C1 segment of cervical spinal cord (tissue), 14 donors: ENCODE measurements at regions not wholly inside any gene's neighbourhood (a gene's known extent, or its start where the extent isn't known, plus 50 kb on each side); places are given as distances from the start of the nearest gene placed in this dataset.

Experiments used
- DNase-seq, 14 donors: peaks; one replicate each; lab custom pipeline; 2025; lab: John Stamatoyannopoulos, UW

DNA sequence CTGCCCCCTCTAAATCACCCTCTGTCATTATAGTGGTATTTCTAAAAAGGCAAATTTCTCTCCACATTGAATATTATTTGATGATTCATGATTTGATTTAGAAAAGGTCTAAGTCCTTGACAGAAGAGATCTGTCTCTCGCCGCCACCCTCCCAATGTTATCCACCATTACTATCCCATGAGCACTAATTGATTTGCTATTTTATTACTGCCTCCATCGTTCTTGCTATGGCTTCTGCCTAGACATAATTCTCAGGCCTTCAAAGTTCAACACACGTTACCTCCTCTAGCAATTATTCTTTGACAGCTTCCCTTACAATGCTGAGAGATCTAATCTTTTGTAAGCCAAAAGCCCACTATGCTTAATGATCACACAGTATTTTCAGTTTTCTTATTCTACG is 507.0 kb upstream of the CHAC2 start:
- DNase-seq = no peak

DNA sequence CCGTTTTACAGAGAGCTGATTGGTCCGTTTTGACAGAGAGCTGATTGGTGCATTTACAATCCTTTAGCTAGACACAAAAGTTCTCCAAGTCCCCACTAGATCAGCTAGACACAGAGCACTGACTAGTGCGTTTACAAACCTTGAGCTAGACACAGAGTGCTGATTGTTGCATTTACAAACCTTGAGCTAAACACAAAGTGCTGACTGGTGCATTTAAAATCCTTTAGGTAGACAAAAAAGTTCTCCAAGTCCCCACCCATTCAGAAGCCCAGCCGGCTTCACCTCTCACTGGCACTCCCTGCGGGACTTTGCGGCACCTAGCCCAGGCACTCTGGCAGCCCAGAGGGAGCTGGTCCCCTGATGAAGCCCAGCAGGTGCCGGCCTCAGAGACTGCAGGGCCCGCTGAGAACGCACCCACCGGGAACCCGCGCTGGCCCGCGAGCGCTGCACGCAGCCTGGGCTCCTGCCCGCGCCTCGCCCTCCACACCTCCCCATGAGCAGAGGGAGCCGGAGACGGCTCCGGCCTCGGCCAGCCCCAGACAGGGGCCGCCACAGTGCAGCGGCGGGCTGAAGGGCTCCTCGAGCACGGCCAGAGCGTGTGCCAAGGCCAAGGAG is 508.1 kb upstream of the CHAC2 start:
- DNase-seq = no peak

DNA sequence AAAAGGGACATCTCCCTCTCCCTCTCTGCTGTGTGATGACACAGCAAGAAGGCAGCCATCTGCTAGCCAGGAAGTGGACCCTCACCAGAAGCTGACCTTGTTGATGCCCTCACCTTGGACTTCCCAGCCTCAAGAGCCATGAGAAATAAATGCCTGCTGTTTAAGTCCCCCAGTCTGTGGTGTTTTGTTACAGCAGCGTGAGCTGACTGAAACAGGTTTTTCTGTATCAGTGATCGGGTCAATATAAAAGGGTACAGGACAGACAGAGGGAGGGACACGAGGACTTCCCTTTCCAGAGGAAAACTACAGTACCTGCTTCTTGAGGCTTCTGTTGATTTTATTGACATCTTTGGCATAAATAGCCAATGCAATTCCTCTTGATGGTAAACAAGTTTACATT is 510.3 kb upstream of the CHAC2 start:
- no peak for DNase-seq

DNA sequence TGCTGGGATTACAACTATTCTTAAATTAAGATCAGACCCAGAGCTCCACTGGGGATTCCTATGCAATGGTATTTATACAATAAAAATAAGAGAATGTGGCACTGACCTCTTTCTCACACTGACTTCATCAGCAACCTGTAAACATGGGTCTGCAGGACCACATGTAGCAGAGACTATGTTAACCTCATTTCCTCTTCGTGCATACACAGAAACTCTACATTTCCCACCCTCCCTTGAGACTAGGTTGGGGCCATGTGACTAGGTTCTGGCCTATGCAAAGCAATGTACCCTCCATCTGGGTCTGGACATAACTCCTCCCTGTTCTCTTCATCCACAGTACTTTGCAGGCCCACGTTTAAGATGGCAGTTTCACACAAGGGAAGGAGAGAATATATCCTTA is 514.4 kb upstream of the CHAC2 start:
- no peak for DNase-seq

DNA sequence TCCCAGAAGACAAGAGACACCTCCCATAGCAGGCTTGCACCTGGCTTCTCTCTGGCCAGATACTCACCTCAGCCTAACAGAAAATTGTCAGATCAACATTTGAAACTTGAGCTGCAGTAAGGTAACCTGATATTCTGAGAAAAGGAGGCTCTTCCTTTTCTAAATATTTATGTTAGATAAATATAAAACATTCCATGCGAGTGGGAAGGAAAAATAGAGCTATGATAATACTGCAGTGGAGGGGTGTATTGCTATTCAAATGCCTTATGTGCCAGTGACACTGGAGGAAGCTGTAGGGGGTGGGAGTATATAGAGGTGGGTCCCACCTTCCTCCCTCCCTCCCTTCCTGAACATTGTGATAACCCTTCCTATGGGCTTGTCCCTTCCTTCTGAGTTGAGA is 515.5 kb upstream of the CHAC2 start:
- no peak for DNase-seq

DNA sequence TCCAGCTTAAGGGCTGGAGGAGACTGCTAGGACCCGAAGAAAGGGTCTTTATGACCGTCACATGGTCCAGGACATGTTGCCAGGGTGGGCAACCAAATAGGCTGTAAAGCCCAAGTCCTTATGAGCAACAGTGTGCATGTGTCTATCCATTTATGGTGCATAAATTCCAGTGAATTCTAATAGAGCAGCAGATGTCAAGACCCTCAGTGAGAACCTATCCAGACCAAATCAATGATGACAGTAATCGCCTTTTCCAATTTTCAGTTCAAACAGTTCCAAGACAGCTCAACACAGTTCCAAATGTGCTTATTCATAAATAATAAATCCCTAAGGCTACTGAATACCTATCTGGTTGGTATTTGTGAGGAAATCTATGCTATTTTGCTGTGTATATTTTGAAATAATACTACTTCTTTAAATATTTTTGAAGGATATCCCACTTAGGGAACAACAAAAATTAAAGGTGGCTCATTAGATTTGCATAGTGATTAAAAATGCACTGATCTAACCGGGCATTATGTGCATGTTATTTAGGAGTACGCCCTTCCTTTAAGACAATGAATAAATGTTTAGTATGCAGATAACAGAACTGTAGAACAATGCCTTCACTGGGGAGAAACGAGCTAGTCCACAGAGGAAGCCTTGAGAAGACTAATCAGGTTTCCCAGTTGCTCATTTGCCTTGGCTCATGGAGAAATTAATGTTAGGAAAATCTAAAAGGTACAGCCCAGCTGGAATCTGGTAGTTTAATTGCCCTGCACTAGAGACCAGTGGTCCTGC is 519.5 kb upstream of the CHAC2 start:
- DNase-seq = no peak

DNA sequence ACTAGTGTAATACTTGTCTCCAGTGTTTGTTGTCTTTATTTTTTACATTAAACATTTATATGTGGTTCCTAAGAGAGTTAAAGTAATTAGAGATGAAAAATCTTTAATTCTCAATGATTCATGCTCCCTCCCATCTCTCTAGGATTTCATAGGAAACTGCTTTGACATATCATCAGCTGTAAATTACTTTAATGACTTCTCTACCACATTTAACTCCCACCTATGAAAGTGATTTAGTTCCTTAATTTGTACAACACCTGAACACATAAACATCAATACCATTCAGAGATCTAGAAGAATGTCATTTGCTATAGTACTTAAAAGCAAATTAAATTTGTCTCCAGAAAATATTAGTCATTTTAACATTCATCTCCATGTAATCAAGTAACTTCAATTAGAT is 524.2 kb upstream of the CHAC2 start:
- DNase-seq = no peak

DNA sequence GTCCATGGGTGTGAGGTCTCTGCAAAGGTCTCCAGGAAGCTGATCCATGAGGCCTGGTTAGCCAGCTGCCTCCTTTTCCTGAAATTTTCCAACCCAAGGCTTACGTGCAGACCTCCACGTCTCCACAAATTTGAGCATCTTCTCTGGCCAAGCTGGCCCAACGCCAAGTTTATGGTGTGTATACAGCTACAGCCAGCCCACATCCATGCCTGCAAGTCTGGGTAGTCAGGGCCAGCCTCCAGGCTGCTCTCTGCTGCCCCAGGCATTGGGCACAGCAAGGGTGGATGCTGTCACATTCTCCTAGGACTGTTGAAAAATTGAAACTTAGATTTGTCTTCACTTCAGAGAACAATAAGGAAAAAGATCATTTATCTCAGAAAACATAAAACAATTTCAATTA is 525.5 kb upstream of the CHAC2 start:
- no peak for DNase-seq

DNA sequence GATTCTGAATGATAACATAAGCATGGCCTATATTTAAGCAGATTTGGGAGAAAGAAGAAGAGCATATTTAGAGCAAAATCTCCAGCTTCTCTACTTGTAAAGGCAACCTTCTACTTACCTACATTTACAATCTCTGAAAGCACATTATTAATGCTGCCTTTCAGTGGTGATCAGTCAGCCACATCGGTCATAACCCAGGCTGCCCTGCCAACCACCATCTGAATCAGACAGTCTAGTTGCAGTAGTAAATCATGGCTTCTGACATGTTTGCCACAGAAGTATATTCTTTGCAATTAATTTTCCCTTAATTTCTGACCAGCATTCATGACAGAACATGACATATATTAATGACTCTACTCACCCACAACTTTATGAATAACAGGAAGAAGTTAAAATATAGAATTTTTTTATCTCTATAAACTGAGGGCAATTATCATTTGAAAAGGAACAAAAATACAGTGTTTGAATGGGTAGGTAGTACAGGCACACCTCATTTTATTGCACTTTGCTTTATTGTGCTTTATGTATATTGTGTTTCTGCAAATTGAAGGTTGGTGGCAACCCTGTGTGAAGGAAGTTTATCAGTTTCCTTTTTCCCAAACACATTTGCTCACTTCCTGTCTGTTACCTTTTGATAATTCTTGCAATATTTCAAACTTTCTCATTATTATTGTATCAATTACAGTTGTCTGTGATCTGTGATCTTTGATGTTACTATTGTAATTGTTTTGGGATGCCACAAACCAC is 531.6 kb upstream of the CHAC2 start:
- no peak for DNase-seq

DNA sequence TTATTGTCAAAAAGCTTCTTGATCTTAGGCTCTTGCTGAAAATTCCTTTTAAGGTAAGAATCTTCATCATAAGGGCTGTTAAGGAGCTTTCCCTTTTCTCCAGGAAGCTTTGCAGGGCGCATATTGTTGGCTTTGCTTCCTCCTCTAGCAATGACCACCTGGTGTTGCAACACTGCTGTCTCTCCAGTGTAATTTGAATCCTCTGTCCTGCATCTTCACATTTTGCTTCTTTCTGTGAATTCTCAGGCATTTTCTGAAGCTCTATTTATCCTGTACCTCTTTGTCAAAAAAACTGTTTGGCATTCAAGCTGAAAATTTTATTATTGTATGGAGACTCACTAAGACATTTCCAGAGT is 533.1 kb upstream of the CHAC2 start:
- DNase-seq = no peak

DNA sequence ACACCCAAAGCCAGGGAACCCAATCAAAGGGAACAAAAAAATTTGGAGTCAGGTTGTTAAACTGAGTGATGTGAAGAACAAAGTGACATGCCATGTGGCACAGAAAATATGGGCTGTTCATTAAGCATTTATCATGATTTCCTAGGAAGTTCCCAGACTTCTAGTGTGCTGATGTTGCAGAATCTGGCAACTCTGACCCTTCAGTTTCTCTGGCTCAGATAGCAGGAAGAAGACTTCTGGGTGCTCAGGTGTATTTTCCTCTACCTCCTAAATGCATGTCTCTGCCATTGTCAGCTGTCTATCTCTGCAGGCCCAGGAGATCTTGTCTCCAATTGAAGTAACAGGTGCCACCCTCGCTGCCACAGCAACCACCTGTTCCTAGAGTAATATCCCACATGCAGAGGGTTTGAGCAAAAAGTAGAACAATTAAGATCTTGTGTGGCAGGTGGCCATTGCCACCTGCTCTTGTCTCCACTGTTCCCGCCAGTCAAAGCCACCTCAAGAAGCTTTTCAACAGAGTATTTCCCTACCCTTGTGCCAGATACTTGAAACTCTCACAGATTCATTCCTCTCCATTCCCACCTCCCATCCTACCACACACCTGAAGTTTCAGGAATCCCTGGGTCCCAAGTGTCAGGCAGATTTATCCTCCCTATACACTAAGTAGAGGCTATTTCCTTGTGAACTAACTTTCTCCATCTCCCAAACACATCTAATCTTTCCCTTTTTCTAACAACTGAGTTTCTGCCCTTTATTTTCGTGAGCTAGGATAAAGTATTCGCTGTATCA is 533.7 kb upstream of the CHAC2 start:
- DNase-seq = no peak

DNA sequence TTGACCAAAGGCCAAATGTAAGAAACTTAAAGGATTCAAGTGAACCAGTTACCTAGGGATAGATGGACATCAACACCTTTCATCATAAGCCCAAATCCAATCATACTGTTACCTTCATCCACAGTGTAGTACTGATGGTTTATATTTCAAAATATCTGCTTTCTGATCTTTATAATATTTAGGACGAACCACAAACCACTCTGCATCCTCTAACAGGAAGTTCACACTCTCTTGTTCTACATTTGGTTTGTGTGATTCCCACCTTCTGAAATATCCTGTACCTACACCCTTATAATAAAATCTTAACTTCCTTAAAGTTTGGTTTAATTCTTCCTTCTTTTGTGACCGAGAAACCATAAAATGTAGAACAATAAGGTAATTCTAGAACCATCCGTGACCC is 535.7 kb upstream of the CHAC2 start:
- DNase-seq = no peak

DNA sequence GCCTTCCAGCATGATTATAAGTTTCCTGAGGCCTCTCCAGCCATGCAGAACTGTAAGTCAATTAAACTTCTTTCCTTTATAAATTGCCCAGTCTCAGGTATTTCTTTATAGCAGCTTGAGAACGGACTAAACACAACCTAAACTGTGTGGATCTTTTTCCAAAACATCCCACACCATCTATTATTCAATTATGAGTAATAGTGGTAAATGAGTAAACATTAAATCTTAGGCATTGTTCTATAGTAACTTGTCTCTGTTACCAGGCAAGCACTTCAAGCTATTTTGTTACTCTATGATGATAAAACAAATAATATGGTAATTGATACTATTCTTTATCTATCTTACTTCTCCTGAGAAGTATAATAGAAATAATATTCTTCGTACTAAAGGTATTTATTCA is 536.9 kb upstream of the CHAC2 start:
- DNase-seq = no peak

DNA sequence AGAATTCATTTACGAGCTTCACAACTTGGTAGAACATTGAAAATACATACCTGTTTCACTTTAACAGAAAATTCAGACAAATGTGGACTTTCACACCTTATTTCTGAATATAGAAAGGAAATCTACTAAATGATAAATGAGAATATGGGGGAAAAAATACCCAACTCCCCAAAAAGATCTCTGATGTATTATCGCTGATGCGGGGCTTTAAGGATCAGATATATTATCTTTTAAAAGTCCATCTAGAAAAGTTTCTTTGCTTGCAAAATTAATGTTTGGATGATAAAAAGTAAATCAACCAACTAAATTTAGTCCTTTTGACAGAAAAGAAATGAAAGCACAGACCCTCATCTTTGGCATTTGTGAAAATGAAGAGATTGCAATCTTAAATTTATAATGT is 540.1 kb upstream of the CHAC2 start:
- DNase-seq = no peak

DNA sequence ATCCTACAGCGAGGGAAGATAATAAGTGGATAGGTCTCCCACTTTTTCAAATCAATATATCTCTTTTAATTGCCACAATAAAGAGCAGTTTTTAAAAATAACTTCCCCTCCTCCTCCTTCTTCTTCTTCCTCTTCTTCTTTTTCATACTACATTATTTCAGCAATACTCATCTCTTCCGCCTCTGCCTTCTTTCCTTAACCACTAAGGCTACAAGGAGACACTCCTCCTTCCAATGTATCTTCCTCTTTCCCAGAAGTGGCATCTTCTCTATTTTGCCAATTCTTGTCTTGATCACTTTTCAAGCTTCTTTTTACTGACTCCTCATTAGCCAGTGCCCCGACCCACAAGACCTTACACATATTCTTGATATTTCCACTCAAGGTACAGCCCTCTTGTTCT is 546.6 kb upstream of the CHAC2 start:
- DNase-seq = no peak

DNA sequence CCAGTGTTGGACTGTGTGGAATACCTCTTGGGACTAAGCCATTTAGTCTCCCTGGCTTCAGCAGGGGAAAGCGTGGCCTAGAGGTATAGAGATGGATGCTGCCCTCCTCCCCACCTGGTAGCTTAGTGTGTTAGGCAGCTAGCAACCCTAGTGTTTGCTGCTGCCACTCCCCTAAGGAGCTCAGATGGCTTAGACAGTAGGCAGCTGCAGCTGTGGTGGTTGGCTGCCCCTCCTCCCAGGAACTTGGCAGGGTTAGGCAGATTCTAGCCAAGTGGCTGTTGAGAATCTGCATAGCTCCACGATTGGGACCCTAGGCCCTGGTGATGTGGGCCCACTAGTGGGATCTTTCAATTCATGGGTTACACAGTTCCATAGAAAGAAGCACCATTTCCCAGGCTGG is 550.4 kb upstream of the CHAC2 start:
- no peak for DNase-seq

DNA sequence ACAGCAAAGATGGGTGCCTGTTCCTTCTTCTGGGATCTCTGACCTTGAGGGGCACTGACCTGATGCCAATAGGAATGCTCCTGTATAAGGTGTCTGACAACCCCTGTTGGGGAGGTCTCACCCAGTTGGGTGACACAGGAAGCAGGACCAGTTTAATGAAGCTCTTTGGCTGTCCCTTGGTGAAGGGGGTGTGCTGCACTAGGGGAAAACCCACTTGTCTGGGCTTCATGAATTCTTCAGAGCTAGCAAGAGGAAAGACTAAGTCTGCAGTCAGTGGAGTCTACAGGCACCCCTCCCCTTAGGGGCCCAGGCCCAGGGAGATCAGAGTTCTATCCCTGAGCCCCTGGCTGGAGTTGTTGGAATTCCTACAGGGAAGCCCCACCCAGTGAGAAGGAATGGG is 550.8 kb upstream of the CHAC2 start:
- DNase-seq = no peak

DNA sequence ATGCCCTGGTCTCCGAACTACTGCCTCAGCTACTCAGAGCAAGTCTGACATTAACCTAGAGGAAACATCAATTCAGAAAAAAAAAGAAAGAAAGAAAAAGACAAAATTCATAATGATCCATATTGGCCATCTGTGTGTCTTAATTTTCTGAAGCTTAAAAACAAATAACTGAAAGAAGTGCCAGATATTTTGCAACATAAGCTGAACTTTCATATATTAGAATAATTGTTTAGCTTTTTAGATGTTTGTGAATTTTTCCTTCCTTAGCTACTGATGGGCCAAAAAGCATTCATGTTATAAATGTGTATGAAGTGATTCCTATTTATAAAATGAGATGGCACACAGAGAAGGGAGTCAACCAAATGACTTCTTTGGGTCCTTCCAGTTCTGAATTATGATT is 555.0 kb upstream of the CHAC2 start:
- no peak for DNase-seq

DNA sequence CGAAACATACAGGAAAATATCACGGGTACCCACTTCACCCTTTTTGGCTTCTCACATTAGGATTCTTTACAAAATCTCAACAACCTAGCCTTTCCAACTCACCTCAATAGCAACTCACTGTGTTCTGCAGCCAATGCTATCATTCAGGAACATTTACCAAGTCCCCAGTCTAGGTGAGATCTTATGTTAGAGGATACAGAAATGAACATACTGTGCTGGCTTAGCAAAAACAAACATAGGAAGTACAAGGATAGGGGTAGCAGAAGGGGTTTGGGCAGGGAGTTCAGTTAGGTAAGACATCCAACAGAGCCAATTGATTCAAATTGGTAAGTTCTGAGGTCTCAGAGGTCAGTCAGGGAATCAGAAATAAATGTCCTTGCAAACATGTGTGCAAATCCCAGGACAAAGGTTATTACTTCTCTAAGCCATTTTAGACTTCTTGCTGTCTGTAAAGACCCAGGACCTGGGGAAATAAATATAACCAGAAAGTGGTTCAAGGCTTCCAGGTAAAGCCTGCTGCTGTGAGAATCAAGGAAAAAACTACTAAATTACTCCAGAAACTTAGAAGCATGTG is 556.3 kb upstream of the CHAC2 start:
- no peak for DNase-seq

DNA sequence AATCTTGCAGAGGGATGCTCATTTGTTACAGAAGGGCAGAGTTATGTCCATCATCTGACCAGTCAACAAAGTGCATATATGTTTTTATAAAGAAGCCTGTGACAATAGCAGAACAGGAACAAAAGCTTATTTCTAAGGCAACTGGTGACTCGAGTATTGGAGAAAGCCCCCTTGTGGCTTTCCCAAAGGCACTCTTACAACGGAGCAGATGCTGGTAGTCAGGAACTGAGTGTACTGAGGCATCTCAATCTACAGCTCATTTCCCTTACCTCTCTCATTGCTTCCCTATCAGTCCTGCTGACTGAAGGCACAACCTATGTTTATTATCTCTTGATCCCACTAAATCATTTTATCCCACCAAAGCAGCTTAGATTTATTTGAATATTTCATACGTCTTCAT is 557.1 kb upstream of the CHAC2 start:
- DNase-seq = no peak

DNA sequence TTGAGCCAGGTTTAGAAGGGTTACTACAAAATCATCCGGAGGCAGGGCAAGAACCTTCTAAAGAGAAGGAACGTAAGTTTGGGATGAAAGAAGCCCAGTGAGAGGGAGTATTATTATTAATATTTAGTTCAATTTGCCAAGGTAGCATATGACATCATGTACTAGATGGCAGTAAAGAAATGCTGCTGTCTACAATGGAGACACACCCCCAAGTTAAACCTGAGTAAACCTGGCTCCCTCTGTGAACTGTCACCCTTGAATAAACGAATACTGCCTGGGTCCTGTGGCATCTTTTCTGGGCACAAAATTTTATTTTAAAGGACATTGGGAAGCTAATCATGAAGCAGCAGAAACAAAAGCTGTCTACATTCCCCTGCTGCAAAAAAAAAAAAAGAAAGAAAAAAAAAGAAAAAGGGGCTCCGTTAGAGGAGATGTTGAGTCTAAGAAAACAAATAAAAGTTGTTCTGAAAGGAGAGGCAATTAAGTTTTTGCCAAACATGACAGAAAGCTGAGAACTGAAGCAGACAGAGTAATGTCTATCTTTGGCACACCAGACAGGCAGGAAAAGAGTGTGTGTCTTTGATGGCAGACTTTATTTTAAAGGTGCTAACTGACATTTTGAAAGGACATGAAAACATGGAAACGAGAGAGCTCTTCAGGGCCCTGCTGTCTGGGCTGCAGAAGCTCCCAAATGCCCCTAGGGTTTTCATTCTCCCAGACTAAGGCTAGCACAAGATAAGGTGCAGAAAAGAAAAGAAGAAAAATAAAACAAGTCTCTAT is 557.7 kb upstream of the CHAC2 start:
- DNase-seq = no peak
